Renal cortex interstitium (tissue), 11 donors: ENCODE measurements at regions not wholly inside any gene's neighbourhood (a gene's known extent, or its start where the extent isn't known, plus 50 kb on each side); places are given as distances from the start of the nearest gene placed in this dataset.
"Not testable (repeated sequence)": the region's sequence is repeated elsewhere in the genome, so short reads cannot be mapped to it uniquely, and the experiment has no call there.

ENCODE experiments used
- DNase-seq, 11 donors: peaks; one replicate each; pipeline ENCODE4 v3.0.0-alpha.2; 2013; ENCODE audit warnings: low read depth in 9 of 11, low spot score in 4 of 11; ENCODE audit errors: extremely low read depth in 1 of 11

DNA sequence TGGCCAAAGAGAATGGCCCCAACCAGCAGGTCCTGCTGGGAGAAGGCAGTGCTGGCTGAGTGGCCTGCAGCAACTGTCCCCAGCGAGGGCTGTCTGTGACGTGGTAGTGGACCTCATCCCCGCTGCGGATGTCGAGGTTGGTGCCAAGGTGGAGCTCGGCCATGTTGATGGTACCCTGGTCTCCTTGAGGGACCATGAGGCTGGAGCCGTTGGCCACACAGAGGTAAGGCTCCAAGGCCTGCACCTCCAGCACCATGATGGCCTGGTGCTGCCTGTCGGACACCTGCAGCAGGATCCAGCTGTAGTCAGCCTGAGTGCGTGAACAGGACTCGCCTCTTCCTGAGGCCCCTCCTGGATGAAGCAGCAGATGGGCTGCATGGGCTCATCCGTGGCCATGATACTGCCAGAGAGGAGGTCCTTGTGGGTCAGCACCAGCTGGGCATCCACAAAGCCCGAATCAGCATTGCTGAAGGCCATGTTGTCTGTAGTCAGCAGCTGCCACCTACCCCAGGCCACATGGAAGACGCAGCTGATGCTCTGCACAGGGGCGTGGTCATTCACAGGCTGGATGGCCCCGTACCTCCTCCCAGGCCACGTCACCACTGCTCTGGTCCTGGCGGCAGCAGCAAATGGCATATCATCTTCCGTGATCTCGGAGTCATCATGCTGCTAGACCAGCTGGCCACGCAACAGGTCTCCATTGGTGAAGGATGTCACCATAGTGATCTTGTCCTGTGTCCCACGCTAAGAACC, 167.5 kb downstream of the GOLGA6L4 start:
- DNase-seq = no peak

DNA sequence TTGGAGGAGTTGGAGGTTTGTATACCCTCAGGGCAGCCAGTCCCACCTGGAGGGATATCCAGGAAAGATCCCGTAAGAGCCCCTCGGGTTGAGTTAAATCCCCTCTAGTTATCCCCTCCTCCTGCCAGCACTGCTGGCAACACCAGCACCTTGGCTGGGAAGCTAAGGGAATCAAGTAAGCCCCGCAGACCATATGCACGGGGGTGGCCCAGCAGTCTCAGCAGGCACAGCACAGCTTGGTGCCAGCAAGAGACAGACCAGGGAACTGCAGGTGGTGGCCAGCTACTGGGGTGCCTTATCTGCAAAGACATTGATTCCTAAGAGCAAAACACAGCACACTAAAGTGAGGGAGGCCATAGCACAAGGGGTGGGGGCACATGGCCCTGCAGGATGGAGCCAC, 173.8 kb downstream of the GOLGA6L4 start:
- not testable (repeated sequence) for DNase-seq

DNA sequence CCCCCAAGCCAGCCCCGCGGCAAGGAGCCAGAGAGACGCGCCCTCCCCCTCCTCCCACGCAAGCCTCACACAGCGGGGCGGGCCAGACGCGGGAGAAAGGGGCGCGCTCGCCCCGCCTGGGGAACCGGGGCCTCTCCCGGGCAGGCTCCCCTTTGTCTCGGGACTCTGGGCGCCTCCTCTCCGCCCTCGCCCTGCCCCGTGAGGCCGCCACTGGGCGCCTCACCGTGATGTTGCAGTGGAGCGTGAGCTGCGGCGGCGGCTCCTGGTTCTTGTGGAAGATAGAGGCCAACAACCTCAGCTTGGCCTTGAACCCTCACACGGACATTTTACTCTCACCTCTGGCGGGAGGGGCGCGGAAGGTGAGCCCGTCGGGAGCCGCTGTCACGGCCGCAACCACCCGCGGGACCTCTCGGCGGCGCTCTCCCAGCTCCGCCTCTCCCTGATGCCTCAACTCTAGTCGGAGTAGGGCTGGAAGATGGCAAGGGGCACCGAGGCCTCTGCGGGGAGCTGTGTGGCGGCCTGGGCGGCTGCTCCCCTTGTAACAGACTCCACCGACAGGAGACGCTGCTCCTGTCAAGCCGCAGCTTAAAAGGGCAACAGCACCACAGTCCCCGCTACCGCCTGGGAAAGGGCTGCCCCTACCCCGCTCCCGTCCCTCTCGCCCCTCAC, 179.2 kb upstream of the ZSCAN2 start:
- DNase-seq = not testable (repeated sequence)

- DNase-seq = not testable (repeated sequence)
These were observed 175.5 kb upstream of the ZSCAN2 start for GRCh38 chr15:84425327-84425726.

GRCh38 chr15:84473305-84473877, 127.4 kb upstream of the ZSCAN2 start:
- not testable (repeated sequence) for DNase-seq

GRCh38 chr15:84476364-84477033, 124.3 kb upstream of the ZSCAN2 start:
- not testable (repeated sequence) for DNase-seq

GRCh38 chr15:84477550-84477949, 123.3 kb upstream of the ZSCAN2 start:
- DNase-seq = not testable (repeated sequence)

- DNase-seq = not testable (repeated sequence)
These were observed 120.6 kb upstream of the ZSCAN2 start for GRCh38 chr15:84480174-84480681.

- not testable (repeated sequence) for DNase-seq
These were observed 117.0 kb upstream of the ZSCAN2 start for GRCh38 chr15:84483859-84484258.

DNA sequence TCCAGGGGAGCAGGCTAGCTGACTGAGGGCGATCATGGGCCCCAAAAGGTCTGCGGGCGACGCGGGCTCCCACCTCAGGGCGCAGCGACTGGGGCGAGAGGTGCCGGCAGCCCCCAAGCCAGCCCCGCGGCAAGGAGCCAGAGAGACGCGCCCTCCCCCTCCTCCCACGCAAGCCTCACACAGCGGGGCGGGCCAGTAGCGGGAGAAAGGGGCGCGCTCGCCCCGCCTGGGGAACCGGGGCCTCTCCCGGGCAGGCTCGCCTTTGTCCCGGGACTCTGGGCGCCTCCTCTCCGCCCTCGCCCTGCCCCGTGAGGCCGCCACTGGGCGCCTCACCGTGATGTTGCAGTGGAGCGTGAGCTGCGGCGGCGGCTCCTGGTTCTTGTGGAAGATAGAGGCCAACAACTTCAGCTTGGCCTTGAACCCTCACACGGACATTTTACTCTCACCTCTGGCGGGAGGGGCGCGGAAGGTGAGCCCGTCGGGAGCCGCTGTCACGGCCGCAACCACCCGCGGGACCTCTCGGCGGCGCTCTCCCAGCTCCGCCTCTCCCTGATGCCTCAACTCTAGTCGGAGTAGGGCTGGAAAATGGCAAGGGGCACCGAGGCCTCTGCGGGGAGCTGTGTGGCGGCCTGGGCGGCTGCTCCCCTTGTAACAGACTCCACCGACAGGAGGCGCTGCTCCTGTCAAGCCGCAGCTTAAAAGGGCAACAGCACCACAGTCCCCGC, 100.5 kb upstream of the ZSCAN2 start:
- not testable (repeated sequence) for DNase-seq

GRCh38 chr15:84503101-84503500, 97.7 kb upstream of the ZSCAN2 start:
- not testable (repeated sequence) for DNase-seq

GRCh38 chr15:84505552-84505951, 95.3 kb upstream of the ZSCAN2 start:
- not testable (repeated sequence) for DNase-seq

DNA sequence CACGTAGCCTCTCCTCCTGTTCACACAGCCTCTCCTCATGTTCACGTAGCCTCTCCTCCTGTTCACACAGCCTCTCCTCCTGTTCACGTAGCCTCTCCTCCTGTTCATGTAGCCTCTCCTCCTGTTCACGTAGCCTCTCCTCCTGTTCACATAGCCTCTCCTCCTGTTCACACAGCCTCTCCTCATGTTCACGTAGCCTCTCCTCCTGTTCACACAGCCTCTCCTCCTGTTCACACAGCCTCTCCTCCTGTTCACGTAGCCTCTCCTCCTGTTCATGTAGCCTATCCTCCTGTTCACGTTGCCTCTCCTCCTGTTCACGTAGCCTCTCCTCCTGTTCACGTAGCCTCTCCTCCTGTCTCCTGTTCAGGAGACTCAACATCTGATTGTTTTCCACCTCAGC, 88.5 kb upstream of the ZSCAN2 start:
- DNase-seq = not testable (repeated sequence)

DNA sequence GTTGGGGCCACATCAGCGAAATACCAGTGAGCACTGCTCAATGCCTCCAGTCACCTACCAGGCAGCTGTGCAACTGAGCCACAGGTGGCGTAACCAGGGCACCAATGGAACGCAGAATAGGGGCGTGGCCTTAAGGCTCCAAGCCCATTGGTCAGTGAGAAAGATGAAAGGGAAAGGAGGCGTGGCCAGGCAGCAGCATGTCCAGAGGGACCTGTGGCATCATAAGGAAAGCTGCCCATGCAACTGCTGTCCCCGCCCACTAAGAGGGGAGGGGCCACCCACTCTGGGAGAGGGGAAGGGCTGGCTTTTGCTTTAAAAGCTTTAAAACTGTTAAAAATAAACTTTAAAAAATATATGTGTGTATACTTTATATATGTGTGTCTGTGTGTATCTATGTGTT, 84.0 kb upstream of the ZSCAN2 start:
- not testable (repeated sequence) for DNase-seq

DNA sequence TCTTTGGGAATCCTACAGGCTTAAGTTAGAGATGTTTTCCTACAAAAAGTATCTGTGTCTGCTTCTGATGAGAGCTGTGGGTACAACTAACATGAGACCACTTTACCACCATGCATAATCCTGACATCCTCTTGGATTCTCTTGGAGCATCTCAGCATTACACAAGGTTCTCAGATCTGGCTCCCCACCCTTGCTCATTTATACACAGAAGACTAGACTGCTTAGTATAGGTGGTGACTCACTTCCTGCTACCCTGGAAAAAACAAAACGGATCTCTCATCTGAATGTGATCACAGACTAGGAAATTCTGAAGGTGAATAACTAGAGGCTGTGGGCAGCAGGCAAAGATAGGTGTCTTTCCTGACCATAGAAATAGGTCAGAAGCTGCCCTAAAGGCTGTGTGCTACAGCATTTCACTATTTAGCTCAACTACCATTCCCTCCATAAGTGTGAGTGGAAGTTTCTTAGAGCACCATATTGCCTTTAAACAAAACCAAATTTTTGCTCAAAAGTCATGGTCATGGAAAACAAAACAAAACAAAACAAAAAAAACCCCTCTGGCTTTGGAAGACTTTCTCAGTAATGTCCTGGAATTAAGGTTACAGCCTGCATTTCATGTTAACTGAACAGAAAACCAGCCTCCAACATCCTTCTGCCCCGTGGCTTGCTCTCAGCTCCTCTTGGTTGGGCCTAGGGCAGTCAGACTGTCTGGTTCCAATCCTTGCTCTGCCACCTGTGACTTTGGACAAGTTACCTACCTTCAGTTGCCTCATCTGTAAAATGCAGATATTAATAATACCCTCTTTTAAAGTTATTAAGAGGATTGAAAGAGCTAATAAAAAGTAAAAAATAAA, 75.1 kb upstream of the ZSCAN2 start:
- DNase-seq = not testable (repeated sequence)

- DNase-seq = not testable (repeated sequence)
These were observed 70.1 kb upstream of the ZSCAN2 start for GRCh38 chr15:84530751-84531150.

GRCh38 chr15:84531223-84531622, 69.6 kb upstream of the ZSCAN2 start:
- not testable (repeated sequence) for DNase-seq
